IMR-90 (cell line): ENCODE measurements at regions not wholly inside any gene's neighbourhood (a gene's known extent, or its start where the extent isn't known, plus 50 kb on each side); places are given as distances from the start of the nearest gene placed in this dataset.

Source experiments
- ATAC-seq: fragments of 200-7000 bp; cut with Tn5 transposase; 2 replicates; pipeline ENCODE4 v1.9.1; 2020; ENCODE audit warnings: low read depth, mild to moderate bottlenecking, moderate library complexity
- BruUV-seq: library from RNA; stranded (reverse); fragments of 400-500 nt; replicated peaks from 2 replicates; lab custom pipeline; 2021; lab: Mats Ljungman, UMichigan
- CTCF ChIA-PET: fragments of 300-600 bp; formaldehyde crosslinking; extraction: SDS; loops from one replicate; lab custom pipeline; 2021; ENCODE audit warnings: antibody characterized with exemption; lab: Yijun Ruan, JAX
- POLR2A ChIA-PET: fragments of 300-600 bp; sonication (Branson Sonifier 250); formaldehyde crosslinking; loops from one replicate; lab custom pipeline; 2022; ENCODE audit warnings: antibody characterized with exemption; ENCODE audit not compliant: unreplicated experiment; lab: Charles Lee
- DNase-seq: peaks from one replicate; pipeline ENCODE4 v3.0.0; 2013
- H2AFZ ChIP-seq: replicated peaks from 2 replicates; pipeline ENCODE3; 2013; ENCODE audit warnings: low read length, mild to moderate bottlenecking; ENCODE audit not compliant: poor library complexity
- H2AK5ac ChIP-seq: 2 replicates; pipeline ENCODE4 v1.6.1; 2013; ENCODE audit warnings: low read depth, low read length, inconsistent platforms
- H2AK9ac ChIP-seq: replicated peaks from 2 replicates; pipeline ENCODE3; 2013; ENCODE audit warnings: mild to moderate bottlenecking, low read depth, low read length, moderate library complexity; ENCODE audit not compliant: poor library complexity
- H2BK120ac ChIP-seq: 2 replicates; pipeline ENCODE4 v1.6.1; 2013; ENCODE audit warnings: low read depth, low read length, inconsistent platforms
- H2BK15ac ChIP-seq: 3 replicates; pipeline ENCODE4 v1.6.1; 2013; ENCODE audit warnings: low read depth, low read length, inconsistent platforms
- H2BK20ac ChIP-seq: 2 replicates; pipeline ENCODE4 v1.6.1; 2013; ENCODE audit warnings: low read depth, mild to moderate bottlenecking, inconsistent platforms, low read length, moderate library complexity
- H2BK5ac ChIP-seq: 2 replicates; pipeline ENCODE4 v1.6.1; 2013; ENCODE audit warnings: mild to moderate bottlenecking, low read depth, low read length, inconsistent platforms; ENCODE audit not compliant: poor library complexity, severe bottlenecking
- H3K14ac ChIP-seq: replicated peaks from 2 replicates; pipeline ENCODE4 v1.6.1; 2013; ENCODE audit warnings: low read depth, low read length, inconsistent platforms
- H3K18ac ChIP-seq: 2 replicates; pipeline ENCODE4 v1.6.1; 2013; ENCODE audit warnings: low read depth, low read length, control low read depth
- H3K23ac ChIP-seq: 2 replicates; pipeline ENCODE4 v1.6.1; 2013; ENCODE audit warnings: low read depth, low read length, inconsistent platforms
- H3K27ac ChIP-seq: 2 replicates; pipeline ENCODE4 v1.5.1; 2013; ENCODE audit warnings: mild to moderate bottlenecking, control low read depth, low read length; ENCODE audit not compliant: insufficient read depth
- H3K27me3 ChIP-seq: 2 replicates; pipeline ENCODE4 v1.6.1; 2013; ENCODE audit warnings: low read length; ENCODE audit not compliant: control insufficient read depth, insufficient read depth
- H3K36me3 ChIP-seq: 2 replicates; pipeline ENCODE4 v1.6.1; 2013; ENCODE audit warnings: low read length, mixed read lengths; ENCODE audit not compliant: control insufficient read depth, insufficient read depth
- H3K4ac ChIP-seq: 2 replicates; pipeline ENCODE4 v1.6.1; 2013; ENCODE audit warnings: low read depth, low read length, inconsistent platforms
- H3K4me1 ChIP-seq: 2 replicates; pipeline ENCODE4 v1.6.1; 2013; ENCODE audit warnings: low read length, mixed read lengths; ENCODE audit not compliant: control insufficient read depth, insufficient read depth
- H3K4me2 ChIP-seq: 2 replicates; pipeline ENCODE4 v1.6.1; 2013; ENCODE audit warnings: low read depth, mild to moderate bottlenecking, control low read depth, low read length, moderate library complexity
- H3K4me3 ChIP-seq: 2 replicates; pipeline ENCODE4 v1.5.1; 2013; ENCODE audit warnings: low read depth, mild to moderate bottlenecking, control low read depth, low read length, moderate library complexity; ENCODE audit not compliant: insufficient read depth
- H3K56ac ChIP-seq: 2 replicates; pipeline ENCODE4 v1.6.1; 2013; ENCODE audit warnings: low read length, inconsistent platforms; ENCODE audit not compliant: insufficient read depth; ENCODE audit errors: extremely low read depth
- H3K79me1 ChIP-seq, 2 experiments: 2 replicates each; pipeline ENCODE4 v1.6.1; 2013; ENCODE audit warnings: low read length in 2 of 2, inconsistent platforms in 1 of 2, low read depth in 1 of 2
- H3K9ac ChIP-seq: 2 replicates; pipeline ENCODE4 v1.6.1; 2013; ENCODE audit warnings: low read depth, low read length, control low read depth
- H3K9me1 ChIP-seq: 2 replicates; pipeline ENCODE4 v1.6.1; 2013; ENCODE audit warnings: low read length, inconsistent platforms; ENCODE audit not compliant: insufficient read depth
- H3K9me3 ChIP-seq: 2 replicates; pipeline ENCODE4 v1.6.1; 2013; ENCODE audit warnings: low read length; ENCODE audit not compliant: control insufficient read depth, insufficient read depth
- H4K20me1 ChIP-seq: 2 replicates; pipeline ENCODE4 v1.6.1; 2013; ENCODE audit warnings: low read length, inconsistent platforms; ENCODE audit not compliant: insufficient read depth
- H4K5ac ChIP-seq: 2 replicates; pipeline ENCODE4 v1.6.1; 2013; ENCODE audit warnings: mild to moderate bottlenecking, low read depth, low read length, control low read depth
- H4K8ac ChIP-seq, 2 experiments: 2 replicates each; pipeline ENCODE4 v1.6.1; 2013; ENCODE audit warnings: low read depth in 2 of 2, low read length in 2 of 2, control low read depth in 1 of 2, inconsistent platforms in 1 of 2
- H4K91ac ChIP-seq: 2 replicates; pipeline ENCODE4 v1.6.1; 2013; ENCODE audit warnings: low read depth, low read length, inconsistent platforms; ENCODE audit not compliant: insufficient read depth
- BHLHE40 ChIP-seq: fragments of 150-350 bp; IDR thresholded peaks from 2 replicates; pipeline ENCODE4 v1.6.1; 2016; ENCODE audit warnings: mild to moderate bottlenecking, low read depth, low read length
- CEBPB ChIP-seq: IDR thresholded peaks from 2 replicates; pipeline ENCODE4 v1.6.1; 2012; ENCODE audit warnings: low read depth, low read length, improper control_type of control experiment
- CHD1 ChIP-seq: IDR thresholded peaks from 2 replicates; pipeline ENCODE4 v1.6.1; 2012; ENCODE audit warnings: low read depth, low read length, improper control_type of control experiment
- FOS ChIP-seq: fragments of 150-350 bp; IDR thresholded peaks from 2 replicates; pipeline ENCODE4 v1.6.1; 2016; ENCODE audit warnings: low read depth, low read length
- MAFK ChIP-seq: IDR thresholded peaks from 2 replicates; pipeline ENCODE4 v1.6.1; 2012; ENCODE audit warnings: low read depth, low read length, improper control_type of control experiment
- MAZ ChIP-seq: IDR thresholded peaks from 2 replicates; pipeline ENCODE4 v1.6.1; 2012; ENCODE audit warnings: low read depth, mild to moderate bottlenecking, low read length, improper control_type of control experiment, moderate library complexity, borderline replicate concordance
- MXI1 ChIP-seq: IDR thresholded peaks from 2 replicates; pipeline ENCODE4 v1.6.1; 2012; ENCODE audit warnings: low read depth, mild to moderate bottlenecking, low read length, moderate library complexity, borderline replicate concordance
- NFE2L2 ChIP-seq: fragments of 150-350 bp; IDR thresholded peaks from 2 replicates; pipeline ENCODE4 v1.6.1; 2016; ENCODE audit warnings: low read depth, mild to moderate bottlenecking, low read length
- POLR2A ChIP-seq: IDR thresholded peaks from 2 replicates; pipeline ENCODE4 v1.6.1; 2012; ENCODE audit warnings: mild to moderate bottlenecking, low read depth, low read length
- RAD21 ChIP-seq: IDR thresholded peaks from 2 replicates; pipeline ENCODE4 v1.6.1; 2012; ENCODE audit warnings: low read length, improper control_type of control experiment
- RCOR1 ChIP-seq: IDR thresholded peaks from 2 replicates; pipeline ENCODE4 v1.6.1; 2012; ENCODE audit warnings: mild to moderate bottlenecking, low read length, improper control_type of control experiment; ENCODE audit not compliant: insufficient replicate concordance
- RFX5 ChIP-seq: IDR thresholded peaks from 2 replicates; pipeline ENCODE4 v1.8.0; 2012; ENCODE audit warnings: low read depth, mild to moderate bottlenecking, low read length, moderate library complexity
- SMC3 ChIP-seq: fragments of 150-350 bp; IDR thresholded peaks from 2 replicates; pipeline ENCODE4 v1.6.1; 2016; ENCODE audit warnings: low read depth, mild to moderate bottlenecking, antibody characterized with exemption, low read length, moderate library complexity
- WGBS, 2 experiments: methylation state at CpG; one replicate each; pipeline versions ENCODE4 v1.1.5 to v1.1.7; 2013; ENCODE audit warnings: missing lambda C conversion rate in 2 of 2; ENCODE audit not compliant: insufficient read length in 1 of 2; ENCODE audit errors: extremely low coverage in 2 of 2; 5-methylcytosine and 5-hydroxymethylcytosine counted together
- dilution Hi-C: fragments of 300-500 bp; cut with HindIII; formaldehyde crosslinking; loops from one replicate; pipeline ENCODE4 v1.14.3; 2018; ENCODE audit warnings: low sequenced_read_pairs; ENCODE audit not compliant: unreplicated experiment
- in situ Hi-C: fragments of 300-500 bp; cut with MboI; formaldehyde crosslinking; loops from 3 replicates; pipeline ENCODE4 v1.14.3; 2019; ENCODE audit warnings: low sequenced_read_pairs, inconsistent platforms, mixed read lengths
- intact Hi-C: fragments of 100-400 bp; cut with micrococcal nuclease; formaldehyde crosslinking; loops from 2 replicates; pipeline ENCODE4 v1.10.0; 2022
- TF ChIP-seq, protein P1 (sequence below): fragments of 150-350 bp; IDR thresholded peaks from 2 replicates; pipeline ENCODE4 v1.6.1; 2016; ENCODE audit warnings: low read depth, mild to moderate bottlenecking, low read length, moderate library complexity, borderline replicate concordance
- TF ChIP-seq, protein P2 (sequence below): conservative IDR thresholded peaks from 2 replicates; pipeline ENCODE4 v1.5.1; 2012; ENCODE audit warnings: mild to moderate bottlenecking, low read depth, low read length, improper control_type of control experiment
- TF ChIP-seq, protein P3 (sequence below): fragments of 150-350 bp; IDR thresholded peaks from 2 replicates; pipeline ENCODE4 v1.6.1; 2017; ENCODE audit warnings: mild to moderate bottlenecking, antibody characterized with exemption, low read length, low read depth

DNA sequence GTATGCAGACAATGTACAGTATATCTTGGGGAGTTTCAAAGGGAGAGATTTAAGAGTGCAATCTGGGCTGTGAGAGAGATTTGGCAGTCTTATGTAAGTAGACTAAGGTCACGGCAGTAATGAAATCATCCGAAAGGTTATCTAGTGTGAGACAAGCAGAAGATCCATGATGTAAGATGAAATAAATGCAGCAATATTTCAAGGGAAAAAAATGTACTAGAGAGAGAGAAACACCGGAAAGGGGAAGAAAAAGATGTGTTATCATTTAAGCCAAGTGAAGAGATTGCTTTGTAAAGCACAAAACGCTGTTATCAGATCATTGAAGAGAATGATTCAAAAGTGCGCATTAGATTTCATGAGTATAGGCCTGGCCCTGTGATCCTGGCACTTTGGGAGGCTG lies 88.4 kb upstream of the GUCY1A1 start:
- Histone ChIP-seq H3K9ac (no peak overlapping the region), H2BK20ac (no peak overlapping the region), H4K5ac (no peak overlapping the region), H3K4ac (no peak overlapping the region), H2BK15ac (no peak overlapping the region), H3K36me3 (no peaks in the 10 kb centered on the region), H2AK5ac (no peak overlapping the region), H2BK5ac (no peak overlapping the region), H2AK9ac (no peak overlapping the region), H4K91ac (no peak overlapping the region), H3K56ac (no peak overlapping the region), H2AFZ (no peak overlapping the region), H3K27ac (no peak overlapping the region), H3K14ac (no peak overlapping the region), H3K27me3 (no peaks in the 10 kb centered on the region), H3K79me1 (no peaks in the 10 kb centered on the region), H4K8ac (no peak overlapping the region), H3K4me3 (no peak overlapping the region), H3K4me1 (no peaks in the 10 kb centered on the region), H3K23ac (no peak overlapping the region), H4K20me1 (no peaks in the 10 kb centered on the region), H3K4me2 (no peak overlapping the region), H3K9me1 (no peaks in the 10 kb centered on the region), H3K18ac (no peak overlapping the region), H2BK120ac (no peak overlapping the region), H3K9me3 (no peaks in the 10 kb centered on the region)
- intact Hi-C loops (no loop called here), in situ Hi-C loops (no loop called here), dilution Hi-C loops (no loop called here)
- no peak for ATAC-seq
- ChIA-PET CTCF (interaction anchor here (0.6 kb wide), 2 partner anchors 55 to 208 kb away, joined by 3 to 4 read pairs; no protein-coding TSS in a partner anchor), POLR2A (no interaction called here)
- DNase-seq, result peak; percentile 50
- 50% methylated on average over 3 of the region's 5 CpGs; no CpG with 5 or more reads in 1 of the 2 experiments for WGBS, 2 experiments
- BruUV-seq, result no TSS peak
- TF ChIP-seq RCOR1 (no peak), FOS (no peak), NFE2L2 (no peak), CHD1 (no peak), MXI1 (no peak), SMC3 (no peak), MAFK (no peak), RFX5 (no peak), POLR2A (no peak), RAD21 (no peak), CEBPB (no peak), BHLHE40 (no peak), MAZ (no peak)
- TF ChIP-seq, protein P1, sequence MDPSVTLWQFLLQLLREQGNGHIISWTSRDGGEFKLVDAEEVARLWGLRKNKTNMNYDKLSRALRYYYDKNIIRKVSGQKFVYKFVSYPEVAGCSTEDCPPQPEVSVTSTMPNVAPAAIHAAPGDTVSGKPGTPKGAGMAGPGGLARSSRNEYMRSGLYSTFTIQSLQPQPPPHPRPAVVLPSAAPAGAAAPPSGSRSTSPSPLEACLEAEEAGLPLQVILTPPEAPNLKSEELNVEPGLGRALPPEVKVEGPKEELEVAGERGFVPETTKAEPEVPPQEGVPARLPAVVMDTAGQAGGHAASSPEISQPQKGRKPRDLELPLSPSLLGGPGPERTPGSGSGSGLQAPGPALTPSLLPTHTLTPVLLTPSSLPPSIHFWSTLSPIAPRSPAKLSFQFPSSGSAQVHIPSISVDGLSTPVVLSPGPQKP, result no peak
- TF ChIP-seq, protein P2, sequence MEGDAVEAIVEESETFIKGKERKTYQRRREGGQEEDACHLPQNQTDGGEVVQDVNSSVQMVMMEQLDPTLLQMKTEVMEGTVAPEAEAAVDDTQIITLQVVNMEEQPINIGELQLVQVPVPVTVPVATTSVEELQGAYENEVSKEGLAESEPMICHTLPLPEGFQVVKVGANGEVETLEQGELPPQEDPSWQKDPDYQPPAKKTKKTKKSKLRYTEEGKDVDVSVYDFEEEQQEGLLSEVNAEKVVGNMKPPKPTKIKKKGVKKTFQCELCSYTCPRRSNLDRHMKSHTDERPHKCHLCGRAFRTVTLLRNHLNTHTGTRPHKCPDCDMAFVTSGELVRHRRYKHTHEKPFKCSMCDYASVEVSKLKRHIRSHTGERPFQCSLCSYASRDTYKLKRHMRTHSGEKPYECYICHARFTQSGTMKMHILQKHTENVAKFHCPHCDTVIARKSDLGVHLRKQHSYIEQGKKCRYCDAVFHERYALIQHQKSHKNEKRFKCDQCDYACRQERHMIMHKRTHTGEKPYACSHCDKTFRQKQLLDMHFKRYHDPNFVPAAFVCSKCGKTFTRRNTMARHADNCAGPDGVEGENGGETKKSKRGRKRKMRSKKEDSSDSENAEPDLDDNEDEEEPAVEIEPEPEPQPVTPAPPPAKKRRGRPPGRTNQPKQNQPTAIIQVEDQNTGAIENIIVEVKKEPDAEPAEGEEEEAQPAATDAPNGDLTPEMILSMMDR, result no peak
- TF ChIP-seq, protein P3, sequence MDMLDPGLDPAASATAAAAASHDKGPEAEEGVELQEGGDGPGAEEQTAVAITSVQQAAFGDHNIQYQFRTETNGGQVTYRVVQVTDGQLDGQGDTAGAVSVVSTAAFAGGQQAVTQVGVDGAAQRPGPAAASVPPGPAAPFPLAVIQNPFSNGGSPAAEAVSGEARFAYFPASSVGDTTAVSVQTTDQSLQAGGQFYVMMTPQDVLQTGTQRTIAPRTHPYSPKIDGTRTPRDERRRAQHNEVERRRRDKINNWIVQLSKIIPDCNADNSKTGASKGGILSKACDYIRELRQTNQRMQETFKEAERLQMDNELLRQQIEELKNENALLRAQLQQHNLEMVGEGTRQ, result no peak
